ENCODE measurements at regions not wholly inside any gene's neighbourhood (a gene's known extent, or its start where the extent isn't known, plus 50 kb on each side); places are given as distances from the start of the nearest gene placed in this dataset.
"Not testable (repeated sequence)": the region's sequence is repeated elsewhere in the genome, so short reads cannot be mapped to it uniquely, and the experiment has no call there.

DNA sequence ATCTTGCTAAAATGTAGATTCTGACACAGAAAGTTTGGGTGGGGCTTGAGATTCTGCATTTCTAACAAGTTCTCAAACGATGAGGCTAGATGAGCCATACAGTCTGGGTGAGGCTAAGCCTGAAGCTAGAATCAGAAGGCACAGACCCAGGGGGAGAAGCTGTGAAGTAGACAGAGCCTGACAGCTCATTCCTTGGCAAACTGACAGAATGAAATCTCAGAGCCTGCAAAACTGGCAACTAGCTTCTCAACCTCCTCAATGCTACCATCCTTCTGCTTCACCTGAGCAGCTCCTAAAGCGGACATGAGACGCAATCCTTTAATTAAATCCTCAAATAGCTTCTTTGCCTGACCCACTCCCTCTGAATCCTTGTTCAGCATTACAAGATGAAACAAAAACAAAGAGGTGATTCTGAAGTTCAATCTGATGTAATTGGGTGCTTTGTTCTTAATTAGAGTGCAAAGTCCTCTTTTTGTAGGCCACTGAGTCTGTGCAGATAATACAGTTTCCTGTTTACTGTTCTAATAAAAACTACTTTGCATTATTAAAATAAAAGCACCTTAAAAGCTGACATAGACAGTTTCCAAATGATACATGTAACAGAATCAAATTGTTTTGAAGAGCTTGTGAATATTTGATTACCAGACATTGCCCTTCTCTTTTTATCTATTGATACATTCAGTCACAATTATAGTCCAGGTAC lies 71.0 kb upstream of the BMP2K start:
- no peak for DNase-seq
- Mint-ChIP-seq H3K4me3 (no peak overlapping the region), H3K27me3 (no peaks in the 10 kb centered on the region), H3K27ac (no peak overlapping the region), H3K36me3 (no peaks in the 10 kb centered on the region), H3K4me1 (no peaks in the 10 kb centered on the region), H3K9me3 (peaks cover 2 to 23% (median 18%) of the 10 kb centered on the region in 8 donors)
- CTCF ChIA-PET (ENCODE audit: partially characterized antibody): no interaction called here
- no peaks in the 10 kb centered on the region for H3K27me3 ChIP-seq (ENCODE audit: insufficient read depth, low read length)
- H3K4me1 ChIP-seq (ENCODE audit: insufficient read depth, low read length): no peaks in the 10 kb centered on the region
- H3K36me3 ChIP-seq (ENCODE audit: insufficient read depth, low read length): no peaks in the 10 kb centered on the region
- H3K9me3 ChIP-seq (ENCODE audit: control insufficient read depth in 1 of 2, low read length in 2 of 2): no peaks in the 10 kb centered on the region
- H3K4me3 ChIP-seq (ENCODE audit: low read length in 2 of 2): no peak overlapping the region
- POLR2A ChIA-PET (ENCODE audit: partially characterized antibody): no interaction called here
- intact Hi-C loops (cut with micrococcal nuclease): no loop called here
- no peak overlapping the region for H3K27ac ChIP-seq (ENCODE audit: low read depth, low read length)

DNA sequence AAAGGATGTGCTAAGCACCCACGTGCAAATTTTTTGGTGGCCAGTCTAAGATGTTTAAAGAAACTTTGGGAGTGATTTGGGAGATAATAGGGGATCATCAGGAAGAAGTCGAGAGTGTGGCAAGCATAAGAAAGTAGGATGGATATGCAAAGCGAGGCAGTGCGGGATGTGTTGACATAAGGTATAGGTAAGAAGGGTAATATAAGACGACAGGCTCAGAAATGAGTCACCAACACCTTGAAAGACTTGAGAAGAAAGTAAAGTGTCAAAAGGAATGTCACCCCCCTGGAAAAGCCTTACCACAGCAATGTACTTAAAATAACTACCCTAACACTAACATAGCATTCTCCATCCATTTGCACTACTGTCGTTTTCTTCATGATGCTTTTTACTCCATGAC lies 69.8 kb upstream of the BMP2K start:
- Histone ChIP-seq H3K4me3 (ENCODE audit: low read length in 2 of 2) (no peak overlapping the region), H3K36me3 (ENCODE audit: insufficient read depth, low read length) (no peaks in the 10 kb centered on the region), H3K4me1 (ENCODE audit: insufficient read depth, low read length) (no peaks in the 10 kb centered on the region), H3K27ac (ENCODE audit: low read depth, low read length) (no peak overlapping the region), H3K27me3 (ENCODE audit: insufficient read depth, low read length) (no peaks in the 10 kb centered on the region), H3K9me3 (ENCODE audit: control insufficient read depth in 1 of 2, low read length in 2 of 2) (no peaks in the 10 kb centered on the region)
- Mint-ChIP-seq H3K27ac (no peak overlapping the region), H3K36me3 (no peaks in the 10 kb centered on the region), H3K4me3 (no peak overlapping the region), H3K9me3 (peaks cover 2 to 21% (median 18%) of the 10 kb centered on the region in 8 donors), H3K4me1 (no peaks in the 10 kb centered on the region), H3K27me3 (no peaks in the 10 kb centered on the region)
- no peak for DNase-seq
- intact Hi-C loops (cut with micrococcal nuclease): no loop called here
- CTCF ChIA-PET (ENCODE audit: partially characterized antibody): no interaction called here
- POLR2A ChIA-PET (ENCODE audit: partially characterized antibody): no interaction called here

- H3K9me3 ChIP-seq (ENCODE audit: control insufficient read depth in 1 of 2, low read length in 2 of 2): no peaks in the 10 kb centered on the region
- Mint-ChIP-seq H3K36me3 (no peaks in the 10 kb centered on the region), H3K4me3 (no peak overlapping the region), H3K4me1 (no peaks in the 10 kb centered on the region), H3K27me3 (no peaks in the 10 kb centered on the region), H3K27ac (no peak overlapping the region), H3K9me3 (peaks cover 2 to 18% (median 14%) of the 10 kb centered on the region in 8 donors)
- no peaks in the 10 kb centered on the region for H3K4me1 ChIP-seq (ENCODE audit: insufficient read depth, low read length)
- intact Hi-C loops (cut with micrococcal nuclease): no loop called here
- POLR2A ChIA-PET (ENCODE audit: partially characterized antibody): no interaction called here
- no peak overlapping the region for H3K27ac ChIP-seq (ENCODE audit: low read depth, low read length)
- CTCF ChIA-PET (ENCODE audit: partially characterized antibody): no interaction called here
- no peaks in the 10 kb centered on the region for H3K27me3 ChIP-seq (ENCODE audit: insufficient read depth, low read length)
- DNase-seq: no peak
- H3K4me3 ChIP-seq (ENCODE audit: low read length in 2 of 2): no peak overlapping the region
- no peaks in the 10 kb centered on the region for H3K36me3 ChIP-seq (ENCODE audit: insufficient read depth, low read length)
These were observed 68.9 kb upstream of the BMP2K start for GRCh38 chr4:78707268-78707667.

GRCh38 chr4:78707793-78708192 lies 68.4 kb upstream of the BMP2K start:
- ChIA-PET CTCF (ENCODE audit: partially characterized antibody) (no interaction called here), POLR2A (ENCODE audit: partially characterized antibody) (no interaction called here)
- DNase-seq: no peak
- Histone ChIP-seq H3K9me3 (ENCODE audit: control insufficient read depth in 1 of 2, low read length in 2 of 2) (no peaks in the 10 kb centered on the region), H3K27me3 (ENCODE audit: insufficient read depth, low read length) (no peaks in the 10 kb centered on the region), H3K4me3 (ENCODE audit: low read length in 2 of 2) (no peak overlapping the region), H3K36me3 (ENCODE audit: insufficient read depth, low read length) (no peaks in the 10 kb centered on the region), H3K27ac (ENCODE audit: low read depth, low read length) (no peak overlapping the region), H3K4me1 (ENCODE audit: insufficient read depth, low read length) (no peaks in the 10 kb centered on the region)
- Mint-ChIP-seq H3K4me3 (no peak overlapping the region), H3K4me1 (no peaks in the 10 kb centered on the region), H3K9me3 (peaks cover 0 to 14% (median 9%) of the 10 kb centered on the region in 8 donors), H3K27ac (no peak overlapping the region), H3K36me3 (no peaks in the 10 kb centered on the region), H3K27me3 (no peaks in the 10 kb centered on the region)
- intact Hi-C loops (cut with micrococcal nuclease): no loop called here

GRCh38 chr4:78710536-78710935 lies 65.6 kb upstream of the BMP2K start:
- no peak overlapping the region for H3K4me3 ChIP-seq (ENCODE audit: low read length in 2 of 2)
- no peaks in the 10 kb centered on the region for H3K27me3 Mint-ChIP-seq
- H3K4me1 ChIP-seq (ENCODE audit: insufficient read depth, low read length): no peaks in the 10 kb centered on the region
- H3K4me1 Mint-ChIP-seq: no peaks in the 10 kb centered on the region
- H3K9me3 Mint-ChIP-seq: peaks cover 0 to 2% (median 0%) of the 10 kb centered on the region in 8 donors
- no peaks in the 10 kb centered on the region for H3K36me3 ChIP-seq (ENCODE audit: insufficient read depth, low read length)
- DNase-seq: no peak
- ChIA-PET CTCF (ENCODE audit: partially characterized antibody) (interaction anchor here (1.5 kb wide), 1 partner anchor 66 kb away, joined by 3 read pairs; the partner anchor contains the start of gene BMP2K), POLR2A (ENCODE audit: partially characterized antibody) (no interaction called here)
- H3K36me3 Mint-ChIP-seq: no peaks in the 10 kb centered on the region
- H3K27ac Mint-ChIP-seq: no peak overlapping the region
- intact Hi-C loops (cut with micrococcal nuclease): no loop called here
- H3K9me3 ChIP-seq (ENCODE audit: control insufficient read depth in 1 of 2, low read length in 2 of 2): no peaks in the 10 kb centered on the region
- no peak overlapping the region for H3K4me3 Mint-ChIP-seq
- no peaks in the 10 kb centered on the region for H3K27me3 ChIP-seq (ENCODE audit: insufficient read depth, low read length)
- no peak overlapping the region for H3K27ac ChIP-seq (ENCODE audit: low read depth, low read length)

DNA sequence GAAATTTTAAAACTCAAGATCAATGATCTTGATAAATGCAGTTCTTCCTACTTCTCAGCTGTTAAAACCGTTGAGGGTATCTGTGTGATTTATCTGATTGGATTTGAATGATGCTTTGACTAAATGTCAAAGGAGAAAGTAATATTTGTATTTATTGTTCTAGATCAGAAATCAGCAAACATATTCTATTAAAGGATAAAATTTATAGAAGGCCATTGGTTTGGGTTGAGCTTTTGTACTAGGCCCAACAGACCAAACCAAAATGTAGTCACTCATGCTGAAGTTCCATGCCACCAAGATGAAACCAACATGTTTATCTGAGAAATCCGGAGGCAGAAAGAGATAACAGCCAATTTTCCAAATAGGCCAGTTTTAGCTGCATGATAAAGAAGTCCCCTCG lies 64.5 kb upstream of the BMP2K start:
- H3K4me1 ChIP-seq (ENCODE audit: insufficient read depth, low read length): no peaks in the 10 kb centered on the region
- no peaks in the 10 kb centered on the region for H3K36me3 ChIP-seq (ENCODE audit: insufficient read depth, low read length)
- POLR2A ChIA-PET (ENCODE audit: partially characterized antibody): no interaction called here
- no peaks in the 10 kb centered on the region for H3K9me3 ChIP-seq (ENCODE audit: control insufficient read depth in 1 of 2, low read length in 2 of 2)
- no peaks in the 10 kb centered on the region for H3K27me3 ChIP-seq (ENCODE audit: insufficient read depth, low read length)
- H3K4me1 Mint-ChIP-seq: no peaks in the 10 kb centered on the region
- peaks cover 0 to 2% (median 0%) of the 10 kb centered on the region in 8 donors for H3K9me3 Mint-ChIP-seq
- DNase-seq: no peak
- H3K27me3 Mint-ChIP-seq: no peaks in the 10 kb centered on the region
- H3K27ac ChIP-seq (ENCODE audit: low read depth, low read length): no peak overlapping the region
- H3K27ac Mint-ChIP-seq: no peak overlapping the region
- no peak overlapping the region for H3K4me3 ChIP-seq (ENCODE audit: low read length in 2 of 2)
- no peak overlapping the region for H3K4me3 Mint-ChIP-seq
- no peaks in the 10 kb centered on the region for H3K36me3 Mint-ChIP-seq
- CTCF ChIA-PET (ENCODE audit: partially characterized antibody): no interaction called here
- intact Hi-C loops (cut with micrococcal nuclease): no loop called here

DNA sequence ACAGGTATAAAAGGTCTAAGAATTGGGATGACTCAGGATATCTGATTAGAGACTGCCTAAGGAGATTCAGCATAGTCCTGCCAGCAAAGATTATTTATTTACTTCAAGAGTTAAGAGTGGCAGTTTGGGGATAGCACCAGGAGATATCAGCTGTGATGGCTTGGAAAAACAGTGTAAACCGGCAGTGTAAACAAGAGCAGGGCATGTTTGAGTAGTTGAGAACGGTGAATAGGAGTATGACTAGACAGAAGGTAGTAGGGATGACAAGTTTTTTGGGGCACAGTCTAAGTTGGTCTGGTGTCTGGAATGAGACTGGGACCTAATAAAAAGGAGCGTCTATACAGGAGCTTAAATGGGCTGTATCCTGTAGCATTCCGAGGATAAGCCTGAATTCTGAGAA lies 61.6 kb upstream of the BMP2K start:
- CTCF ChIA-PET (ENCODE audit: partially characterized antibody); H3K4me3 Mint-ChIP-seq; H3K27me3 Mint-ChIP-seq; H3K9me3 ChIP-seq (ENCODE audit: control insufficient read depth in 1 of 2, low read length in 2 of 2); POLR2A ChIA-PET (ENCODE audit: partially characterized antibody); H3K4me1 ChIP-seq (ENCODE audit: insufficient read depth, low read length); H3K36me3 ChIP-seq (ENCODE audit: insufficient read depth, low read length); H3K4me3 ChIP-seq (ENCODE audit: low read length in 2 of 2); intact Hi-C loops (cut with micrococcal nuclease); H3K27ac Mint-ChIP-seq; DNase-seq; H3K9me3 Mint-ChIP-seq; H3K4me1 Mint-ChIP-seq; H3K27ac ChIP-seq (ENCODE audit: low read depth, low read length); H3K36me3 Mint-ChIP-seq; H3K27me3 ChIP-seq (ENCODE audit: insufficient read depth, low read length): not testable (repeated sequence)

DNA sequence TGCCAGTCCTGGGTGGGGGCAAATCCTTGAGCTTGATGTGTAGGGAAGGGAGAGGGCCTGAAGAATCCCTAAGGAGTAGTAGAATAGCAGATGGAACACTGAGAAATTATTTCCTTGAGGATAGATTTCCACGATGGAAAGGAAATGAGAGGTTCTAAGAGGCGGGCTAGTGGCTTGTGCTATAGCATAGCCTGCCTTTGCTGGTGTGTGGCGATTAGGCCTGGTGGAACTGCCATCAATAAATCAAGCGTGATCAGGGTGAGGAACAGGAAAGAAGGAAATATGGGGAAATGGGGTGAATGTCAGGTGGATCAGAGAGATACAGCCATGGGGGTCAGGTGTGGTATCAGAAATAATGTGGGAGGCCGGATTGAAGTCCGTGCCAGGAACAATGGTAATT lies 60.8 kb upstream of the BMP2K start:
- H3K27me3 Mint-ChIP-seq; intact Hi-C loops (cut with micrococcal nuclease); H3K27ac Mint-ChIP-seq; CTCF ChIA-PET (ENCODE audit: partially characterized antibody); H3K9me3 Mint-ChIP-seq; H3K36me3 ChIP-seq (ENCODE audit: insufficient read depth, low read length); H3K27ac ChIP-seq (ENCODE audit: low read depth, low read length); DNase-seq; H3K9me3 ChIP-seq (ENCODE audit: control insufficient read depth in 1 of 2, low read length in 2 of 2); H3K4me3 ChIP-seq (ENCODE audit: low read length in 2 of 2); POLR2A ChIA-PET (ENCODE audit: partially characterized antibody); H3K4me3 Mint-ChIP-seq; H3K4me1 ChIP-seq (ENCODE audit: insufficient read depth, low read length); H3K27me3 ChIP-seq (ENCODE audit: insufficient read depth, low read length); H3K36me3 Mint-ChIP-seq: not testable (repeated sequence)
- peaks cover 0 to 15% (median 5%) of the 10 kb centered on the region in 4 donors for H3K4me1 Mint-ChIP-seq

Measured in CD4-positive, alpha-beta memory T cell (primary cell).